OCI-LY1 (cell line): ENCODE measurements at regions not wholly inside any gene's neighbourhood (a gene's known extent, or its start where the extent isn't known, plus 50 kb on each side); places are given as distances from the start of the nearest gene placed in this dataset.

Experiments used
- H2AFZ ChIP-seq: fragments of 200-600 bp; sonication (generic), shearing (Covaris generic); 2 replicates; pipeline ENCODE4 v1.6.0; 2014; ENCODE audit warnings: antibody characterized with exemption, mild to moderate bottlenecking, low read length
- H3F3A ChIP-seq: fragments of 200-600 bp; sonication (generic), shearing (Covaris generic); 2 replicates; pipeline ENCODE4 v1.6.0; 2014; ENCODE audit warnings: mild to moderate bottlenecking, antibody characterized with exemption, low read length, moderate library complexity; ENCODE audit not compliant: insufficient read depth
- H3K27ac ChIP-seq: fragments of 200-600 bp; sonication (generic); 2 replicates; pipeline ENCODE4 v1.5.1; 2014; ENCODE audit warnings: low read length, mixed run types, mild to moderate bottlenecking, low read depth; ENCODE audit not compliant: poor library complexity, severe bottlenecking
- H3K27me3 ChIP-seq: fragments of 200-600 bp; sonication (generic); 2 replicates; pipeline ENCODE4 v1.6.0; 2014; ENCODE audit warnings: antibody characterized with exemption, mild to moderate bottlenecking, low read length, moderate library complexity; ENCODE audit not compliant: insufficient read depth
- H3K36me3 ChIP-seq: fragments of 200-600 bp; sonication (generic); 2 replicates; pipeline ENCODE4 v1.6.1; 2014; ENCODE audit warnings: mild to moderate bottlenecking, antibody characterized with exemption, low read length, moderate library complexity, mixed read lengths; ENCODE audit not compliant: insufficient read depth
- H3K4me1 ChIP-seq: fragments of 200-600 bp; sonication (generic); 2 replicates; pipeline ENCODE4 v1.5.1; 2014; ENCODE audit warnings: mild to moderate bottlenecking, low read length, moderate library complexity; ENCODE audit not compliant: insufficient read depth, severe bottlenecking
- H3K4me2 ChIP-seq: fragments of 200-600 bp; sonication (generic), shearing (Covaris generic); 2 replicates; pipeline ENCODE4 v1.6.1; 2014; ENCODE audit warnings: low read length
- H3K4me3 ChIP-seq: fragments of 200-600 bp; sonication (generic); 2 replicates; pipeline ENCODE4 v1.5.1; 2014; ENCODE audit warnings: low read length, low read depth, mild to moderate bottlenecking, mixed read lengths; ENCODE audit not compliant: poor library complexity, severe bottlenecking
- H3K79me2 ChIP-seq: fragments of 200-600 bp; shearing (Covaris generic); 2 replicates; pipeline ENCODE4 v1.6.1; 2016; ENCODE audit warnings: mixed run types, low read length, mixed read lengths; ENCODE audit not compliant: insufficient read depth
- H3K9ac ChIP-seq: fragments of 200-600 bp; sonication (generic), shearing (Covaris generic); 2 replicates; pipeline ENCODE4 v1.6.1; 2014; ENCODE audit warnings: mild to moderate bottlenecking, low read length, mixed read lengths
- H3K9me2 ChIP-seq: fragments of 200-600 bp; sonication (generic), shearing (Covaris generic); 2 replicates; pipeline ENCODE4 v1.6.1; 2014; ENCODE audit warnings: low read depth, mild to moderate bottlenecking, low read length, mixed read lengths
- H3K9me3 ChIP-seq: fragments of 200-600 bp; shearing (Covaris generic); 2 replicates; pipeline ENCODE4 v1.6.1; 2014; ENCODE audit warnings: low read length, mixed read lengths
- H4K20me1 ChIP-seq: fragments of 200-600 bp; sonication (generic), shearing (Covaris generic); 2 replicates; pipeline ENCODE4 v1.6.0; 2016; ENCODE audit warnings: mild to moderate bottlenecking, low read length; ENCODE audit not compliant: insufficient read depth
- EZH2 ChIP-seq: fragments of 200-600 bp; sonication (generic), shearing (Covaris generic); IDR thresholded peaks from 2 replicates; pipeline ENCODE4 v1.8.0; 2017; ENCODE audit warnings: borderline replicate concordance, mixed run types, mild to moderate bottlenecking, antibody characterized with exemption, low read length, moderate library complexity, mixed read lengths
- TF ChIP-seq, protein P1 (sequence below): fragments of 200-600 bp; sonication (generic), shearing (Covaris generic); IDR thresholded peaks from 2 replicates; pipeline ENCODE4 v1.5.1; 2017; ENCODE audit warnings: mild to moderate bottlenecking, antibody characterized with exemption, low read length, moderate library complexity, mixed read lengths

DNA sequence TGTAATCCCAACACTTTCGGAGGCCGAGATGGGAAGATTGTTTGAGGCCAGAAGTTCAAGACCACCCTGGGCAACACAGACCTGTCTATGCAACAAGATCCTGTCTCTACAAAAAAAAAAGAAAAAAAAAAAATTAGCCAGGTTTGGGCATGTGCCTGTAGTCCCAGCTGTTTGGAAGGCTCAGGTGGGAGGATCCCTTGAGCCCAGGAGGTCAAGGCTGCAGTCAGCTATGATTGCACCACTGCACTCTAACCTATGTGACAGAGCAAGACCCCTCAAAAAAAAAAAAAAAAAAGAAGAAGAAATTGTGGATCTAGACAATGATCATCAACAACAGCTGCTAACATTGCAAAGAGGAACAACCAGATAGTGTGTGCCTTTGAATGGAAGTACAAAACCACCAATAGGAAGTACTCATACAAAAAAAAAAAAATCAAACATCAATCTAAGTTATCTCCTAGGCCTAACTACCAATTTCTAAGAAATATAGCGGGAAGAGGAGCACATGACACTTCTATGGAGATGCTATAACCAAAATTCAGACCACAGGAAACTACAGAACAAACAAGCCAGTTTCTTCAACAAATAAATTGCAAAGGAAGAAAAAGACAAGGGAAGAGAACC is 258.7 kb downstream of the MRTFB start:
- H3K36me3 ChIP-seq, result no peaks in the 10 kb centered on the region
- H3K9me3 ChIP-seq, result no peaks in the 10 kb centered on the region
- H2AFZ ChIP-seq, result no peak overlapping the region
- no peak overlapping the region for H3K9ac ChIP-seq
- H4K20me1 ChIP-seq, result no peaks in the 10 kb centered on the region
- no peaks in the 10 kb centered on the region for H3K79me2 ChIP-seq
- TF ChIP-seq, protein P1, sequence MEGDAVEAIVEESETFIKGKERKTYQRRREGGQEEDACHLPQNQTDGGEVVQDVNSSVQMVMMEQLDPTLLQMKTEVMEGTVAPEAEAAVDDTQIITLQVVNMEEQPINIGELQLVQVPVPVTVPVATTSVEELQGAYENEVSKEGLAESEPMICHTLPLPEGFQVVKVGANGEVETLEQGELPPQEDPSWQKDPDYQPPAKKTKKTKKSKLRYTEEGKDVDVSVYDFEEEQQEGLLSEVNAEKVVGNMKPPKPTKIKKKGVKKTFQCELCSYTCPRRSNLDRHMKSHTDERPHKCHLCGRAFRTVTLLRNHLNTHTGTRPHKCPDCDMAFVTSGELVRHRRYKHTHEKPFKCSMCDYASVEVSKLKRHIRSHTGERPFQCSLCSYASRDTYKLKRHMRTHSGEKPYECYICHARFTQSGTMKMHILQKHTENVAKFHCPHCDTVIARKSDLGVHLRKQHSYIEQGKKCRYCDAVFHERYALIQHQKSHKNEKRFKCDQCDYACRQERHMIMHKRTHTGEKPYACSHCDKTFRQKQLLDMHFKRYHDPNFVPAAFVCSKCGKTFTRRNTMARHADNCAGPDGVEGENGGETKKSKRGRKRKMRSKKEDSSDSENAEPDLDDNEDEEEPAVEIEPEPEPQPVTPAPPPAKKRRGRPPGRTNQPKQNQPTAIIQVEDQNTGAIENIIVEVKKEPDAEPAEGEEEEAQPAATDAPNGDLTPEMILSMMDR, result no peak
- no peak for TF ChIP-seq EZH2
- no peaks in the 10 kb centered on the region for H3K27me3 ChIP-seq
- H3K4me3 ChIP-seq, result no peak overlapping the region
- no peaks in the 10 kb centered on the region for H3K4me1 ChIP-seq
- H3F3A ChIP-seq, result no peaks in the 10 kb centered on the region
- no peaks in the 10 kb centered on the region for H3K9me2 ChIP-seq
- H3K4me2 ChIP-seq, result no peak overlapping the region
- no peak overlapping the region for H3K27ac ChIP-seq

DNA sequence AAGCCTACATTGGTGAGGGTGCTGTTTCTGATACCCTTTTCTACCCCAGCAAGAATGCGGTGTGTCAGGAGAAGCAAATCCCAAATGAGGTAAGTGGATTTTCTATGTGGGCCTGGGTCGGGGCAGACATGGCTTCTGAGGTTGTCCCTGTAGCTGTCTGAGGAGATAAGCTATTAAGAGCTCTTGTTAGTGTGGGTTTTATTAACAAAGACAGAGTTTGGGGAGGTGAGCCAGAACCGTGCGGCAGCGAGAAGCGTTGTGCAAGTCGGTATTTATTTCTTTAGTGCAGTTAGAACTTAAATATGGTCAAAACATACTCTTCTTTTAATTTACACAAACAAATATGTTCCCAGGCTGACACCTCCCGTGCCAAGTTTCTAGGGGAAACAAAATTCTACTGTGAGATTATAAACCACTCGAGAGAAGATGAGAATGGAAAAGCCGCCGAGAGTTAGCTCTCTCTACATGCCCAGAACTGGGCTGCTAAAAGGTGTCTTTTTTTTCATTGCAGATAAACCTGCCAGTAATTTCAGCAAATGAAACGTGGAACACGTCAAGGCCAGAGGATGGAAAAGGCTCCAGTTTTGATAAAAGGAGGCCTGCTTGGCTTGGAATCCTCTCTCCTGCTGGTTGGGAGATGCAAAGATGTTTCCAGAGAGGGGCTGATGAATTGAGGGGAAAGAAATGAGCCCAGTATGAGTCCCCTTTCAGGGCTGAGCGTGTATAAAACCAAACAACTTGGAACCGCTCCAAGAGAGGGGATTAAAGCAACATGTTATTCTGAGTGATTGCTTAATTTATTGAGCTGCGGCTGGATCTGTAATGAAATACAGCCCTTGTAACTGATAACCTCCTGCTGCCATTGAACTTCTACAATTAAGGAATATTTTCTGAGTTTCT is 254.6 kb downstream of the MRTFB start:
- Histone ChIP-seq H3K79me2 (no peaks in the 10 kb centered on the region), H3F3A (no peaks in the 10 kb centered on the region), H2AFZ (no peak overlapping the region), H3K27ac (no peak overlapping the region), H3K4me2 (no peak overlapping the region), H4K20me1 (no peaks in the 10 kb centered on the region), H3K4me1 (no peaks in the 10 kb centered on the region), H3K9me3 (no peaks in the 10 kb centered on the region), H3K9me2 (no peaks in the 10 kb centered on the region), H3K27me3 (no peaks in the 10 kb centered on the region; the same call in 1 of the 2 replicates), H3K36me3 (no peaks in the 10 kb centered on the region), H3K9ac (no peak overlapping the region), H3K4me3 (no peak overlapping the region)
- TF ChIP-seq, protein P1, result no peak
- TF ChIP-seq EZH2, result no peak

DNA sequence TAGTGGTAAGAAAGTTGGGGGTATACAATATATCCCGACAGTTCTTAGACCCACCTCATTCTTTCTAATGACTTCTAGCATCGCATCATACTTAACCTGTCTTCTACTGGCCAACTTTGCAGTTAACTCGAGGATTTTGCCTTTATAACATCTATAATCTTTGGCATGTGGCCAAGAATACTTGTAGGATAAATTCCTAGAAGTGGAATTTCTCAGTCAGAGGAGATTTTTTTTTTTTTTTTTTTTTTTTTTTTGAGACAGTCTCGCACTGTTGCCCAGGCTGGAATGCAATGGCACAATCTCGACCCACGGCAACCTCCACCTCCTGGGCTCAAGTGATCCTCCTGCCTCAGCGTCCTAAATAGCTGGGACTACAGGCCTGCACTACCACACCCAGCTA is 253.5 kb downstream of the MRTFB start:
- H3K9me3 ChIP-seq, result no peaks in the 10 kb centered on the region
- no peaks in the 10 kb centered on the region for H3K4me1 ChIP-seq
- H3K4me3 ChIP-seq, result no peak overlapping the region
- H3K9me2 ChIP-seq, result no peaks in the 10 kb centered on the region
- H3K79me2 ChIP-seq, result no peaks in the 10 kb centered on the region
- no peaks in the 10 kb centered on the region; the same call in 1 of the 2 replicates for H3K27me3 ChIP-seq
- H2AFZ ChIP-seq, result no peak overlapping the region
- H3K36me3 ChIP-seq, result no peaks in the 10 kb centered on the region
- no peaks in the 10 kb centered on the region for H4K20me1 ChIP-seq
- H3F3A ChIP-seq, result no peaks in the 10 kb centered on the region
- H3K9ac ChIP-seq, result no peak overlapping the region
- TF ChIP-seq EZH2, result no peak
- TF ChIP-seq, protein P1, result no peak
- no peak overlapping the region for H3K27ac ChIP-seq
- no peak overlapping the region for H3K4me2 ChIP-seq
